HT-29 (cell line): ENCODE measurements at regions not wholly inside any gene's neighbourhood (a gene's known extent, or its start where the extent isn't known, plus 50 kb on each side); places are given as distances from the start of the nearest gene placed in this dataset.

ENCODE experiments used
- DNase-seq: peaks from one replicate; pipeline ENCODE4 v3.0.0-alpha.2; 2015; ENCODE audit warnings: low spot score

DNA sequence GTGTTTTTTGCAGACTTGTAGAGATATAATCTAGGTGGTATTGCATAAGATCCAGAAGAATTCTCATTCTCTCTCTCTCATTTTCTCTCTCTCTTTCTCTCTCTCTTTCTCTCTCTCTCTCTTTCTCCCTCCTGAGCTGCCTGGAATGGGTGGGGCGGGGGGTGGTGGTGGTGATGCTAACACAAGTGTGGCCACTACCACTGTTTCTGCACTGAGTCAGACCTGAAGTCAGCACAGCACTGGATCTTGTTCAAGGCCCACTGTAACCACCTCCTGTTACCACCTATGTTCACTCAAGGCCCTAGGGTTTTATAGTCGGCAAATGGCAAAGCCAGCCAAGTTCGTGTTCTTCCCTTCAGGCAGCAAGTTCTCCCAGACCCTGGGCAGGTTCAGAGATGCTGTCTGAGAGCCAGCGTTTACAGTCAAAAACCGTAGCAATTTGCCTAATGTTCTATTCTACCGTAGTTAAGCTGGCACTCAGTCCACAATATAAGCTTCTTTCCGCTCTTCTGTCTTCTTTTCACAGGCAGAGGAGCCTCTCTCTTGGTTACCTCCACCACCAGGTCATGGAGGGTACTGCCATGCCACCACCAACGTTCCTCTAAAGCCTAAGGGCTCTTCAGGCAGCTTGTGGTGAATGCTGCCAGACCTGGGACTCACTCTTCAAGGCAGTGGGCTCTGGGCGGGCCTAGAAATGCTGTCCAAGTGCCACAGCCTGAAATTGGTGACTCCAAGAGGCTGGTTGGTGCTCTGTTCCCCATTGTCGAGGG lies 235.7 kb upstream of the PRR16 start:
- peak; percentile 10 for DNase-seq

DNA sequence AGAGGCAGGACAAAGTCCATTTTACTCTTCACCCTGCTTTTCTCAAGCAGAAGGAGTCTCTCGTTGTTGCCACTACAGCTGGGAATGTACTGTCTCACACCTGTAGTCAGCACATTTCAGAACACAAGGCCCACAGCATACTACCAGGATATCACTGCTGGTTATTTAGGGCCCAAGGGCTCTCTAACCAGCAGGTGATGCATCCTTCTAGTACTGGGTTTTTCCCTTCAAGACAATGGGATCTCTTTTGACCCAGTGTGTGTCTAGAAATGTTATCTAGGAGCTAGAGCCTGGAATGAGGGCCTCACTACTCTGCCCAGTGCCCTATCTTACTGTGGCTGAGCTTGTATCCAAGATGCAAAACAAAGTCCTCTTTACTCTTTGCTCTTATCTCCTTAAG lies 235.1 kb upstream of the PRR16 start:
- DNase-seq, result no peak

DNA sequence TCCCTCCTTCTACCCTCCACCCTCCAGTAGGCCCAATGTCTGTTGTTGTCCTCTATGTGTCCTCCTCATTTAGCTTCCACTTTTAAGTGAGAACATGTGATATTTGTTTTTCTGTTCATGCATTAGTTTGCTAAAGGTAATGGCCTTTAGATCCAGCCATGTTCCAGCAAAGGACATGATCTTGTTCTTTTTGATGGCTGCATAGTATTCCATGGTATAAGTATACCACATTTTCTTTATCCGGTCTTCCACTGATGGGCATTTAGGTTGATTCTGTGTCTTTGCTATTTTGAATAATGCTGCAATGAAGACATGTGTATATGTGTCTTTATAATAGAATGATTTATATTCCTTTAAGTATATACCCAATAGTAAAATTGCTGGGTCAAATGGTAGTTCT lies 232.5 kb upstream of the PRR16 start:
- no peak for DNase-seq

DNA sequence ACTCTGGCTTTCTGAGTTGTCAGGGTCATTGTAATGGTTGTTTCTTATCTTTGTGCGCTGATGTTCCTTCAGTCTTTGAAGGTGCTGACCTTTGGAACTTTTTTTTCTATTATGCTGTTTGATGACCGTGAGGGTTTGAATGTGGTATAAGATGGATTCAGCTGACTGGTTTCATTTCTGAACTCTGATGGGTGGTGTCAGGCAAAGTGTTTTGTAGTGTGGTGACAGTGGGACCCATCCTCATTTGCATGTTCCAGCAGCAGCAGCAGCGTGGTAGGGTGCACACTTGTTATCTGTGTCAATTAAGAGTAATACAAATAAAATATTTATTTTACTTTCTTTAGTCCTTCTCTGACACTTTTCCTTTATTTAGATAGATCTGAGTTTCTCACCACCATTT lies 227.7 kb upstream of the PRR16 start:
- DNase-seq, result no peak

- DNase-seq, result no peak
These were observed 225.0 kb upstream of the PRR16 start for GRCh38 chr5:120239086-120239485.

- DNase-seq, result no peak
These were observed 223.4 kb upstream of the PRR16 start for GRCh38 chr5:120240706-120241105.

DNA sequence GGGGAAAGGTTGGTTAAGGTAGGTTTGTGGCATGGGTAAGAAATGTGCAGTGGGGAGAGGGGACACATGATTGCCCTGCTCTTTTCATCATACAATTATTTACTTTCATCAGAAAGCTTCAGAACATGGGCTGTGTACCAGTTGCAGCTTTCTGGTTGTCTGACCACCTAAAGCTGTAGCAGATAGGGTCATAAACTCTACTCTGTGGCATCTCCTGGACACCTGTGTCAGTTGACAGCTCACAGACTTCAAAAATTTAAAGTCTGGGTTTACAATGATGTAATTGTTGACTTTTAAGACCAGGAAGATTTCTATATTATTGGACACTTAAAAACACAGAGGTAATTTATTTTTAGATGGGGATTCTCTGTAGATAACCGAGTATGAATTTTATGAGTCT lies 222.7 kb upstream of the PRR16 start:
- DNase-seq, result no peak

- no peak for DNase-seq
These were observed 212.2 kb upstream of the PRR16 start for GRCh38 chr5:120251898-120252297.

- DNase-seq, result no peak
These were observed 211.3 kb upstream of the PRR16 start for GRCh38 chr5:120252839-120253238.

DNA sequence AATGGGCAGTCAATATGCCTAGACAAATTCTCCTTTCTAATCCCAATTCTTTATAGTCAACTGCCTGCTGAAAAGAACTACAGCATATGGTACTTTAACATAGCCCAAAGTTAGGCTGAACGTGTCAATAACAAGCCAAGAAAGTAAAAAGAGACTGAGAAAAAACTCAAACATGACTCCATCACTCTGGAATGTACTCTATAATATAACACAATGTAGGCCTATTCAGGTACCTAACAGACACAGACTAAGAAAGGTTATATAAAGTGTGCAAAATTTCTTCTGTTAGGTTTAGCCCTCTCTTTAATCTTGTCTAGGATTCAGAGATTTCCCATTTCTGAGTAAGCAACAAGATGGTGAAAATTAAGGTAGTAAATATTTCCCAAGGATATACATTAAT lies 209.7 kb upstream of the PRR16 start:
- no peak for DNase-seq

DNA sequence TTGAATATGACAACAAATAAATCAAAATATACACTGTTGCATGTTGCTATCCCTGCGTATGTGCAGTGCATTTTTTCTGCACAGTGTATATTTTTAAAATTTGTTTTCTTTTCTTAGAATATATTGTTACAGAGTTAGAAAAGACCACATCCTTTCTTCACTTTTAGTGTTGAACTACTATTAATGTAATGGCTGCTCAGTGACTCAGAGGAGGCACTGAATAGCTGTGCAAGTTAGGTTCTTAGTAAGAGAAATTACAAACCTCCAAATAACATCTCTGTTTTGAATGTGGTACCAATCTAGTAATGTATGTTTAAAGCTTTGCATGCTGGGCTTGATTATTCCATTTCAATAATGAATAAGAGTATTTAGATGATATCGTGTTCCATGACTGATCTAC lies 208.9 kb upstream of the PRR16 start:
- DNase-seq, result no peak

DNA sequence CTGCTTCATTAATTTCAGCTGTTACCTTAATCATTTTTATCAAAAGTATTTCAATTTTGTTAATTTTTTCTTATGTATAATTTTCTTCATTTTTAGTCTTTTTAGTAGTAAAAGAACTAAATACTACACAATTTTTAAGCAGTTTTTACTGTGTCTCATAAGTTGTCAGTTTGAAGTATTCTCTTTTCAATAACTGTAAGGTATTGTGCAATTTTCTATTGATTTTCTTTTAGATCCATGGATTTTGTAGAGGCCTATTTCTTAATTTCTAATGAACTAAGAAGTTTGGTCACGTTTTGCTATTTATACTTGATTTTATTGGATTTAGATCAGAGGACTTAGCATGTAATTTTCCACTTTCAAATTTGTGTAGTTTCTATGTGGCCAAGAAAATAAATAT lies 207.7 kb upstream of the PRR16 start:
- no peak for DNase-seq

DNA sequence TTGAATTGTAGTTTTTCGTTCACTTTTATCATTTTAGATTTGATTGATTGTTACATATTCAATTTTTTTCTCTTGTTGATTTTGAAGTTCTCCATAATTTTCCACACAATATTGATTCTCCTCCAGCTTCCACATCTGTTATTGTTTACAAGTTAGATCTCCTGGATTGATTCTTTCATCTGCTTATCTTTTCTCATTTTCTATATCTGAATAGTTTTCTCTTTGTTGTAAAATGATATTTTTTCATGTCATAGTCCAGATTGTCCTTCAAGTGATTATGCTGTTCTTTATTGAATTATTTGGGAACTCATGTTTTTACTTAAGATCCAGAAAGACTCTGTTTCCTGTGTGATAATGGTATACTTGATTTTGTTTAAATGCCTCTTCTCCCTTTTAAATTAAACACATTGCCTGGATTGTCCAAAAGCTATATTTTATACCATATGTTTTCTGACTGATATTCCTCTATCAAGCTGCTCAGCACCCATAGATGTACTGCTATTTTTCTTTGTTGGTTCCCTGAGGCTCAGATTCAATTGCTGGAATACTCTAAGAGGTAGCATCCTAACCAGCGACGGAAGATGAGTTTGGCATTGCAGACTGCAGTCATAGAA lies 206.6 kb upstream of the PRR16 start:
- no peak for DNase-seq

GRCh38 chr5:120258123-120258522 lies 206.0 kb upstream of the PRR16 start:
- DNase-seq, result no peak

DNA sequence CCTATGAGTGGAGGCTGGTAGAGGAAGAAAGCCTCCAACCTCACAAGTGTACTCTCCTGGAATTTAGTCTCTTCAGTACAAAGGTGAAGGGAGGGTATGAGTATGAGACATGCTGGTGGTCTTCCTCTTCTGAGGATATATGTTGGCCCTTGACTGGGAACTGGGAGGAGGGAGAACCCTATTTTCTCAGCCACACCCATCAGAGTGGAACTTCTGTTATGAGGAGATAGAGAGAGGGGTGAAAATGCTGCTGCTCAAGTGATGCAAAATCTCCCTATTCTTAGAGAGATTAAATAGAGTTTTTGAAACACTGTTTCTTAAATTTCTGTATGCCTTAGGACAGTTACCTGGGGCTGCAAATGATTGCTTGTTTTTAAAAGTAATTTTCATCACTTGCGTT lies 203.4 kb upstream of the PRR16 start:
- DNase-seq, result no peak

DNA sequence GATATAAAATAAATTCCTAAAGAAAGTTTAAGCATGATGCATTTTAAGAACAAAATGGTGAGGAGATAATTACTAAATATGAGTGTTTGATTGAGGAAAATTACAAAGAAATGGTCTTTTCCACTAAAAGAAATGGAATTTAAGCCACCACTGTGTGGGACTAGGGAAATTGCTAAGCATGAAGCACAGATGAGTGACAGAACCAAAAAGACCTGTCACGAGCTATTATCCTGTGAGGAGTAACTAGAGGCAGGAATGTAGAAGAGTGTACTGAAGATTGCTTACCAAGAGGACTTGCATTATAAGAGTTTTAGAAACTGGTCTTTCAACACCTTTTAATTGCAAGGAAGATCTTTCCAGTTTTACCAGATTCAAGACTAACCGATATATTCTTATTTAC lies 193.6 kb upstream of the PRR16 start:
- no peak for DNase-seq

DNA sequence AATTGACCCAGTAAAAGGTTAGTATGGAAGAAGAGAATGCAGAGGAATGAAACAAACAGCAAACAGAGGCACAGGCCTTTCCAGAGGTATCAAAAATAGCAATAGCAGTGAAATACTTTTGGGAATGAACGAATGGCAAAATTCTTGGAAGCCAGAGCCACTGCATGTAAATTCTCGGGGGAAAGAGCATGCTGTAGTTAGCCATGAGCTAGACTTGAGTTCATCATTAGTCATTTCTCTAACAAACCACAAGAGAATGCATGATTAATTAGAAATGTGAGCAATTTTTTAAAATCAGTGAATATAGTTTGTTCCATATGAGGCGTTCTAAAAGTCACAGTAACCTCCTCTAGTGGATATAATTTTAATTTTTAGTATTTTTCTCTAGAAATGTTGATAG lies 170.3 kb upstream of the PRR16 start:
- DNase-seq, result no peak

DNA sequence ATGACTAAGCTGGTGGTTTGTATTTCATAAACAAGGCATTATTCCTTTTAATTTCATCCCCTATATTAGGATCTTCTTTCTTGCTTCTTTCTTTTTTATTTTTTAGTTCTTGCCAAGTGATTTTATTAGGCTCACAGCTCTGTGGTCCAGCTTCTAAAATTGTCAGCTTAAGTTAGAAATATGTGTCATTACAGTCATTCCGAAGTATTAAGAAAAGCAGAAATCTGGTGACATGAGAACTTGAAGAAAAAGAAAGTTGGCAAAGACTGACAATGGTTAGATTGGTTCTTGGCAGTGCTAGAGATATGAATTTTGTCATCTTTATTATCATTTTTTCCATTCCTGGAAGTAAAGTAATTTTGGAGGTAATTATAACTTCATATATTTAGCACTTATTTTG lies 166.5 kb upstream of the PRR16 start:
- DNase-seq, result no peak

- no peak for DNase-seq
These were observed 165.1 kb upstream of the PRR16 start for GRCh38 chr5:120298981-120299380.

- DNase-seq, result no peak
These were observed 159.4 kb upstream of the PRR16 start for GRCh38 chr5:120304663-120305062.

GRCh38 chr5:120306303-120306702 lies 157.8 kb upstream of the PRR16 start:
- no peak for DNase-seq

DNA sequence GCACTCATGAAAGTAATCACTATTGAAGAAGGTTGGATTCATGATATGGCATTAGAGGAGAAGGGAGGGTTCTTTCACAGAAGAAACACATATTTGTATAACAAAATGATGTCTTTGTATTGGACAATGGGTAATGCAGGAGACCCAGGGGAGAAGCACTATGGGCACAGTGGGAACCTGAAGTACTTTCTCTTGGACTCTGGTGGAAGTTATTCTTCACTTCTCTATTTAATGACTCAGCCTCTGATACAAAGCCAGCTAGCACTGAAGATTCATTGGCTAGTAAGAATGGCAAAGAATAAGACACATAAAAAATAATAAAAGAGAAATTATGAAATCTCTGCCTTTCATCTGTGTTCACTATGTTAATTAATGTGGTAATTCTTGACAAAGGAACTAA lies 149.9 kb upstream of the PRR16 start:
- DNase-seq, result no peak

DNA sequence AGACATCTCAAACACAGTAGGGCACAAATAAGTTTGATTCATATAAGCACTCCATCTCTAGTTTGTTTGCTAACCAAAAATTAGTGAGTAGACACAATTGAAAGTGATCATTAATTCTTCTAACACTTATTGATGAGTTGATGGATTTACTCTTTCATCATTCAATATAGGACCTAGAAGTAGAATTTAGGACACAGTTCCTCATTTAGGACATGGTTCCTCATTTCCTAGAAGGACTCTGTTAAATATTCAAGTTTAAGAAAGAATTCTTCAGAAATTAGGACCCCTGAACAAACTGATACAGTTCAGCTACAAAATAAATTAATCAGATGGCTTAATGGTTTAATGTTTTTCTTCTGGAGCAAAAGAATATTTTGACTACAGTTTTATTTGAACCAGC lies 143.5 kb upstream of the PRR16 start:
- no peak for DNase-seq

DNA sequence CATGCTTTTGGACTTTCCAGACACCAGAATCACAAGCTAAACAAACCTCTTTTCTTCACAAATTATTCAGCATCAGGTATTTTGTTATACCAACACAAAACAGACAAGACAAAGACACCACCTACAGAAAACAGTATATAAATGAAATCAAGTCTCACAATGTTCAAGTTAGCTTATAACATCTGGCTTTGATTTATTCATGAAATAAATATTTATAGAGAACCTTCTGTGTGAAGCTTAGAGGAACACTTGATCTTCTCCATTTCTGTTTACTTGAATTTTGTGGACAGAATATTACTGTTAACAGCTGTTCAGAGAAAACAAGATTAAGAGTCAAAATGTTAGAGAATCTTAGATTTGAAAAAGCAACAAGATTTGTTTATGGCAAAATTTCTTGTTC lies 137.4 kb upstream of the PRR16 start:
- no peak for DNase-seq
